T1000 (cell line): ENCODE measurements at regions not wholly inside any gene's neighbourhood (a gene's known extent, or its start where the extent isn't known, plus 50 kb on each side); places are given as distances from the start of the nearest gene placed in this dataset.
"Not testable (repeated sequence)": the region's sequence is repeated elsewhere in the genome, so short reads cannot be mapped to it uniquely, and the experiment has no call there.

Experiments used
- DNase-seq: peaks from one replicate; lab custom pipeline; 2025; ENCODE audit warnings: mixed read lengths; lab: John Stamatoyannopoulos, UW

DNA sequence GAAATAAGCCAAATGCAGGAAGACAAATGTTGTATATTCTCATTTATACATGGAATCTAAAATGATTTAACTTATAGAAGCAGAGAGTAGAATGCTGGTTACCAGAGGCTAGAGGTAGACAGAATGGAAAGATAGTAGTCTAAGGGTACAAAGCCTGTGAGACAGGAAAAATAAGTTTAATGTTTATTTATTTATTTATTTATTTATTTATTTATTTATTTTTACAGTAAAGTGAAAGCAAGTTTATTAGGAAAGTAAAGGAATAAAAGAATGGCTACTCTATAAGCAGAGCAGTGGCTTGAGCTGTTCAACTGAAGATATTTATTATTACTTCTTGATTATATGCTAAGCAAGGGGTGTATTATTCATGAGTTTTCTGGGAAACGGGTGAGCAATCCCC is 203.2 kb downstream of the LAS1L start:
- no peak for DNase-seq

DNA sequence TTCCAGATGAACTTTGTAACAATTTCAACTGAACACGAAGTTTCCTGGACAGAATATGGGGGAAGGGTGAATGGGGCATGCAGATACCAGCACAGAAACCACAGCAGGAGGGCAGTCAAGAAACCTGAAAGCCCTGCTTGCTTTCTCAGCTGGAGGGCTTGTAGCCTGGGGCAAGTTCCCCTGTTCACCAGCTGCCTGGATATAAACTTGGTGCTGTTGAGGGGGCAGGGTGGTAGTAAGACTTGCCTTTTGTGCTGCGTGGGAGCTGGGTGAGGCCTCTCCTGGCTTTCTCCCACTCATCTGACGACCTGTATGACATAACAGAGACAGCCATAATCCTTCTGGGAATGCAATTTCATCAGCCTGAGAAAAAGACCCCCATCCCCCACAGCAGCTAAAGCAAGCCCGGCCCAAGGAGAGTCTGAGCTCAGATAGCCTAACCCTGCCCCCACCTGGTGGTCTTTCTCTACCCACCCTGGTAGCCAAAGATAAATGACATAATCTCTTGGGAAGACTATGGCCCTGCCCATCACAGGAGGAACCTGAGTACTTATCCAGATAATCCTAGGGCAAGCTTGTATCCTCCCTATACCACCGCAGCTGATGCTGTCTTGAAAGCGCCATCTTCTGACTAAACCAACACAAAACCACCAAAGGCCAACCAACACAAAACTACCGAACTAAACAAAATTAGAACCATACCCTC is 234.3 kb downstream of the LAS1L start:
- peak; percentile 3 for DNase-seq

DNA sequence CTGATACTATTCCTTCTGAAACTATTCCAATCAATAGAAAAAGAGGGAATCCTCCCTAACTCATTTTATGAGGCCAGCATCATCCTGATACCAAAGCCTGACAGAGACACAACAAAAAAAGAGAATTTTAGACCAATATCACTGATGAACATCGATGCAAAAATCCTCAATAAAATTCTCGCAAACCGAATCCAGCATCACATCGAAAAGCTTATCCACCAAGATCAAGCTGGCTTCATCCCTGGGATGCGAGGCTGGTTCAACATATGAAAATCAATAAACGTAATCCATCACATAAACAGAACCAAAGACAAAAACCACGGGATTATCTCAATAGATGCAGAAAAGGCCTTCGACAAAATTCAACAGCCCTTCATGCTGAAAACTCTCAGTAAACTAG is 251.7 kb downstream of the LAS1L start:
- DNase-seq, result not testable (repeated sequence)

DNA sequence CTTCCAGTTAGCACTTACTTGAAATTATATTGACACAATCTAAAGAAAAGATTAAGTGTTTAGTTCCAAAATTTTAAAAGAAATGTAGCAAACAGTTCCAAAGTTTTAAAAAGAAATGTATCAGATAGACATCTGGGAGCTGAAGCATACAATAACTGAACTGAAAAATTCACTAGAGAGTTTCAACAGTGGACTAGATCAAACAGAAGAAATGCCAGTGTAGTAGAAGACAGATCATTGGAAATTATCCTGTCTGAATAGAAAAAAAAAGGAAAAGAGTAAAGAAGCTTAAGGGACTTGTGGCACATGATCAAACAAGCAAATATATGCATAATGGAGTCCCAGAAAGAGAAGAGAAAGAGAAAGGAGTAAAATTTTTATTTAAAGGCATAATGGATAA is 261.4 kb downstream of the LAS1L start:
- no peak for DNase-seq

DNA sequence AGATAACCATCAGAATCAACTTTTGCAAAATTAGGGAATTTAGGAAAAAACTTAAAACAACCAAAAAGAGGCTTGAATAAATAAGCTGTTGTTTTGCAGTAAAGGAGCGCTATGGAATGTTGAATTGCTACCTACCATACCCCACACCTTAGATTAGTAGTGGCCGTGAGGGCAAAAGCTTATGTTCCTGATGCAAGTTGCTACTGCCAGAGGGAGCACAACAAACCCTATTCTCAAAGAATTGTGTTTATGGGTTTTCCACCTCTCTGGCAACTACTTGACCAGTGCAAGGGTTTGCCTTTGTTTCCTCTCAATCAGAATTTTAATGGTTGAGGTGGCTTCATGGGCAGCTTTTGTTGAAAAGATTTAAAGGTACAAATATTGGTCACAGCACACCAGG is 268.1 kb downstream of the LAS1L start:
- no peak for DNase-seq

DNA sequence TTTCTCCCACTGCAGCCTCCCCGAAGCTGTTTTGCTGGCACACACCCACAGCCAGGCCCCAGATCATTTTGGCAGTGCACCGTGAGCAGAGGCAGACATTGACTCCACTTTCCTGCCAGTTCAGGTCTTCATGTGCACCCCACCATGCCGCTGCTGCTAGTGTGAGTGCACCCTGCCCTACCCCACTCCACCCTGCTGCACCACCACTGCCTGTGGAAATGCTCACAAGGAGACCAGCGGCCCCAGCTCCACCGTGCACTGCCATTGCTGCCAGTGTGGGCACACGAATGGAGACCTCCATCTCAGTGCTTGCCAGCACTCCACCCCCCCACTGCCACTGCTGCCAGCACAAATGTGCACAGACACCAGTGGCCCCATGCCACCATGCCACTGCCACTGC is 277.6 kb upstream of the ZC4H2 start:
- DNase-seq, result no peak

DNA sequence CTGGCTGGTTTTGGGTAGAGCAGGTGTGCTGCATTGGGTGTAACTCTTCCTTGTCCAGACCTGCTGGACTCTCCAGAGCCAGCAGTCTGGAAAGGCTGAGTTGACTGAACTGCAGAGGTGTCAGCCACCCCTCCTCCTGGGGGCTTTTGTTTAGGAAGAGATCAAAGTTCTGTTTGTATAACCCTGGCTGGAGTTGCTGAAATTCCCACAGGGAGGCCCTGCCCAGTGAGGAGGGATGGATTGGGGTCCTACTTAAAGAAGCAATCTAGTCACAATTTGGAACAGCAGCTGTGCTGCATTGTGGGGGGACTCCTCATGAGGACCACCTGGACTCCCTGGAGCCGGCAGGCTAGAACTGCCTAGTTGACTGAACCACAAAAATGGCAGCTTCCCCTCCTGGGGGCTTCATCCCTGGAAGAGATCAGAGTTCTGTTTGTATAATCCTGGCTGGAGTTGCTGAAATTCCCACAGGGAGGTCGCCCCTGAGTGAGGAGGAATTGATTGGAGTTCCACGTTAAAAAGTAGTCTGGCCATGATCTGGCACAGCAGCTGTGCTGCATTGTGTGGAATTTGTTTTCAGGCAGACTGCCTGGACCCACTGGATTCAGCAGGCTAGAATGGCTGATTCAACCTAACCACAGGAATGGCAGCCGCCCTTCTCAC is 264.9 kb upstream of the ZC4H2 start:
- DNase-seq, result no peak

DNA sequence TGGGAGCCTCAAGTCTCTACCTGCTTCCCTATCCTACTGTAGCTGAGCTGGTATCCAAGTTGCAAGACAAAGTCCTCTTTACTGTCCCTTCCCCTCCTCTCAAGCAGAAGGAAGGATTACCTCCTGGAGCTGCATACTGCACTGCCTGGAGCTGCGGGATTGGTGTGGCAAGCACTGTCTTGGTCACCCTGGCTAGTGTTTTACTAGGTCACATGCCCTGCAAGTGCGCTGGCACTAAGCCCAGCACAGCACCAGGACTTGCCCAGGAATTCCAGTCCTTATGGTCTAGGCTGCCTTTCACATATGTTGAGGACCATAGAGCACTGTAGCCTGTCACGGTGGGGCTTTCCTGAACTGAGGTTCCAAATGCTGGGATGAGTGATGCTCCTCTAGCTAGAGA is 227.3 kb upstream of the ZC4H2 start:
- DNase-seq, result no peak

DNA sequence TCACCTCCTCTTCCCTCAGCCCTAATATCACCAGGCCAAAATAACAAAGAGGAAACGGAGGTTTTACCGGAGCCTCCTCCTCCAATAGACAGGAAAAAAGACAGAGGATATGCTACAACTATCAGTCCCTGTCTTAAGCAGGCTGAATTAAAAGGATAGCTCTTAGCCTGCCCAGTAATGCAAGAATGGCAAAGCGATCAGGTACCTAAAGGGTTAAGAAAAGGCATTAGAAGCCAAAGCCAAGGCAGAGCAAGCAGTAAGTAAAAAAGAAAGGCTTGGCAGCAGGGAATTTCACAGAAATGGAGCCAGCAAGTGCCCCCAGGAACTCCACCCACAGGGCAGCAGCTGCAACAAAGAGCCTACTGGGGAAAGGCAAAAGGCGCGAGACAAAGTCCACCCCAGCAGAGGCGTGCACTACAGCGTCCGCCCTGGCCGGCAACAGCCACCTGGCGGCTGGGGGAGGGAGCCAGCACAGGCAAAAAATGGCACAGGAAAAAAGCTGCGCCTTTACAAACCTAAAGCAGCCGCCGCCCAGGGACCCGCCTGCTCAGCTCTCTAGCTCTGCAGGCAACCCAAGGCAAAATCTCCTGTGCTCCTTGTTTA is 220.6 kb upstream of the ZC4H2 start:
- DNase-seq, result no peak

DNA sequence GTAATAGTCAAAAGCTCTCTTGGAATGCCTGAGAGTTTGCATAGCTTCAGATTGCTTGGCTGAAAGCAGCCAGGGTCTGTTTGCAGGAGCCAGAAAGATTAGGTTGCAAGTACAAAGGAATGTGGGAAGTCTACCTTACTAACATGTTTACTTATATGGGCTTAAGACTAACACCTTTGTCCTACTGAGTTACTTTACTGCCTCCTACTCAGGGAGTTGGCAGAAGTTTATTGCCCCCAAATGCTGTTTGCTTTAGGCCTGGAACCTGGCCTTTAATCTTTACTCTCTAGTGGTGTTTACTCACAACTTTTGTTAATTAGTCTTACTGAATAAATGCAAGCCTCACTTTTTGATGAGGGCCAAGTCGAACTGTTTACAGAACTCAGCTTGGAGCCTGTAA is 219.4 kb upstream of the ZC4H2 start:
- no peak for DNase-seq

DNA sequence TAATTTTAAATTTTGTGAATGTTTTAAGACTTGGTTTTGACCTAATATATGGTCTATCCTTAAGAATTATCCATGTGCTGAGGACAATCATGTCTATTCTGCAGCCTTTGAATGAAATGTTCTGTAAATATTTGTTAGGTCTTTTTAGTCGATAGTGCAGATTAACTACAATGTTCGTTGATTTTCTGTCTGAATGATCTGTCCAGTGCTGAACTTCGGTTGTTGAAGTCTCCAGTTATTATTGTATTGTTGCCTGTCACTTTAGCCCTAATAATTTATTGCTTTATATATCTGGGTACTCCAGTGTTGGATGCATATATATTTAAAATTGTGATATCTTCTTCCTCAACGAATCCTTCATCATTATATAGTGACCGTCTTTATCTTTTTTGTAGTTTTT is 218.3 kb upstream of the ZC4H2 start:
- no peak for DNase-seq

DNA sequence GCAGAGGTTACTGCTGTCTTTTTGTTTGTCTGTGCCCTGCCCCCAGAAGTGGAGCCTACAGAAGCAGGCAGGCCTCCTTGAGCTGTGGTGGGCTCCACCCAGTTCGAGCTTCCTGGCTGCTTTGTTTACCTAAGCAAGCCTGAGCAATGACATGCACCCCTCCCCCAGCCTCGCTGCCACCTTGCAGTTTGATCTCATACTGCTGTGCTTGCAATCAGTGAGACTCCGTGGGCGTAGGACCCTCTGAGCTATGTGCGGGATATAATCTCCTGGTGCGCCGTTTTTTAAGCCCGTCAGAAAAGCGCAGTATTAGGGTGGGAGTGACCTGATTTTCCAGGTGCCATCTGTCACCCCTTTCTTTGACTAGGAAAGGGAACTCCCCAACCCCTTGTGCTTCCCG is 187.1 kb upstream of the ZC4H2 start:
- not testable (repeated sequence) for DNase-seq

DNA sequence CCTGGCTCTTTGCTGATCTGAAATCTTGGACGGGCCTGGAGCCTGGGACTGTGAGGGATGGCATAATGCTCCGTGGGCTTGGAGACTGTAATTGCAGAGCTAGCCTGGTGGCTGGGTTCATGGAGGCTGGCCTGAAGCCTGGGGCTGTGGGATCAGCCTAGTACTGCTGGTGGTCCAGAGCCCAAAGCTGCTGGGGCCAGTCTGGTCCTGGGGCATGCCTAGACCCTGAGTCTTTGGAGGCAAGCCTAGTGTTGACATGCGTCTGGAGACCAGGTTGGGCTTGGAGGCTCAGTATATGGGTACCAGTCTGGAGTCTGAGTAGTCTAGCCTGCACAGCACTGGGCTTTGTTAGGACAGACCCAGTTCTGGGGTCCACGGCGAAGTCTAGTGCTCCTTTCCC is 172.0 kb upstream of the ZC4H2 start:
- DNase-seq, result no peak

DNA sequence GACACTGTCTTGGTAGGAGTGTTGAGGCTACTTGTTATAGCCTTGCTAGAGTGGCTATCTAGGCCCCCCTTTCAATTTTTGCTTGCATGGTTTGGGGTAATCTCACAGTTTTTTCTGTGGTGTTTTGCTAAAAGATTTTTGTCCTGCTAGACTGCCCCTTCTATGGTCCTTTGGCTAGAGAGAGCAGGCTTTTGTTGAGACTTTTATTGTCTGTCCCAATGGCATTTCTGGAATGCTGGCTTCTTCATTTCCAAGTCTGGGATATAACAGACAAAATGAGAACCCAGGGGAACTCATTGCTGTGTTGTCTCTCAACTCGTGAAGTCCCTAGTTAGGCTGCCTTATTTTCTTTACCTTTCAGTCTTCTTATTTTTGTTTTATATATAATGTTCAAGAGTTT is 160.2 kb upstream of the ZC4H2 start:
- no peak for DNase-seq

DNA sequence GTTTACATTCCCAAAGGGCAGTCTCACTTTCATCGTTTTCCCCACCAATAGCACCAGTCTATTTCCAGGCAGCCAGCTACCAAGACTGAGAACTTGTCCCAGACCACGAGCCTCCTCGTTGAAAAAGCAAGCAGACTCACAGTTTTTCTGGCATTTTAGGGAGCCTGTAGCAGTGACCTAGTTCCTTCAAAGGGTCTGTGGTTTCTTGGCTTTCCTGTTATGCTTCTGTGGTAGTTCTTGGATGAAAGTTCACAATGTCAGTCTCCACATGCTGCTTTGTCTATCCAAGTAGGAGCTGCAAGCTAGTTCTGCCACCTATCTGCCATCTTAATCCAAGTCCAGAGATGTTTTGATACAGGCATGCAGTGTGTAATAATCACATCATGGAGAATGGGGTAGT is 151.6 kb upstream of the ZC4H2 start:
- DNase-seq, result no peak

DNA sequence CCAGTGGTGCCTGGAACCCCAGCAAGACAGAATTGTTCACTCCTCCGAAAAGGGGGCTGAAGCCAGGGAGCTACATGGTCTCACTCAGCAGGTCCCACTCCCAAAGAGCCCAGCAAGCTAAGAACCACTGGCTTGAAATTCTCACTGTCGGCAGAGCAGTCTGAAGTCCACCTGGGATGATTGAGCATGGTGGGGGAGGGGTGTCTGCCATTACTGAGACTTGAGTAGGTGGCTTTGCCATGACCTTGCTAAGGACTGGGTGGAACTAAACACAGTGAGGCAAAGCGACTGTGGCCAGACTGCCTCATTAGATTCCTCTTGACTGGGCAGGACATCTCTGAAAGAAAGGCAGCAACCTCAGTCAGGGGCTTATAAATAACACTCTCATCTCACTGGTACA is 122.6 kb upstream of the ZC4H2 start:
- DNase-seq, result no peak

DNA sequence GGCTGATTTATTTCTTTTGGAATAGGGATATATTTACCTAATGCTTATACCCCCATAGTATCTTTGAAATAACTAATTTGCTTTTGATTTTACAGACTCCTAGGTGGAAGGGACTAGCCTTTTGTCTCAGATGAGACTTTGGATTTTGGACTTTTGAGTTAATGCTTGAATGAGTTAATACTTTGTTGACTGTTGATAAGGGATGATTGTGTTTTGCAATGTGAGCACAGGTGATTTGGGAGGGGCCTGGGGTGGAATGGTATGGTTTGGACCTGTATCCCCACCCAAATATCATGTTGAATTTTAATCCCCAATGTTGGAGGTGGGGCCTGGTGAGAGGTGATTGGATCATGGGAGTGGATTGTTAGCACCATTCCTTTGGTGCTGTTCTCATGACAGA is 117.4 kb upstream of the ZC4H2 start:
- no peak for DNase-seq

DNA sequence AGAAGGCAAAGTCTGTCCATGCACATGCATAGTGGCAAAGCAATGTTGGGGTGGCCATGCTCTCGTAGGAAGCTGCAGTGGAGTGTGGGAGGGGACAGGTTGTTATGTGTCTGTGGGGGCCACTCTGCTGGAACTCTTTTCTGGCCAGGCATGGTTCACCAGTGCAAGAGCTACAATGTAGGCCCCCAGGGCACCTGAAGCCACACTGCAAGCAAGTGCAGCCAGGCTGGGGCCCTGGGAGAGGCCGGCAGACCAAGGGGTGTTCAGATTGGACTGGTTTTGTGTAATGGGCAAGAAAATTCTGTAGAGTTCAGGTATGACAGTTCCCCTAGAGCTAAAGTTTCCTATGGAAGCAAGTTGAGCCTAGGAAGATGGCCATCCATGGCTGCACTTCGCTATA is 97.0 kb upstream of the ZC4H2 start:
- DNase-seq, result no peak

DNA sequence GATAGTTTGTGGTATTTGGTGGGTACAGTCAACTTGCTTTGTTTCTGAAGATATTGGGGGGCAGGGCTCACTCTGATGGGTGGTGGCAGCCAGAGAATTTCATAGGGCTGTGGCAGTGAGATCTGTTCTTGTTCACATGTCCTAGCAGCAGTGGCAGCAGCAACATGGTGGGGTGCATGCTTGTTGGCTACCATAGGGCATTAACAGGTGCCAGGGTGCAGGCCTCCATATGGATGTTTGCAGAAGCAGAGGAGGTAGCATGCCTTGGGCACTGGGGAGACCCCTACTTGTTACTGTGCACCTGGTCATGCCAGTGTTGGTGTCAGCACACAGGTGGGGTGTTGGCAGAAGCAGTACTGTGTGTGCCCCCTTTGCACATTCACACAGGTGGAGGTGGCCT is 96.3 kb upstream of the ZC4H2 start:
- DNase-seq, result no peak

DNA sequence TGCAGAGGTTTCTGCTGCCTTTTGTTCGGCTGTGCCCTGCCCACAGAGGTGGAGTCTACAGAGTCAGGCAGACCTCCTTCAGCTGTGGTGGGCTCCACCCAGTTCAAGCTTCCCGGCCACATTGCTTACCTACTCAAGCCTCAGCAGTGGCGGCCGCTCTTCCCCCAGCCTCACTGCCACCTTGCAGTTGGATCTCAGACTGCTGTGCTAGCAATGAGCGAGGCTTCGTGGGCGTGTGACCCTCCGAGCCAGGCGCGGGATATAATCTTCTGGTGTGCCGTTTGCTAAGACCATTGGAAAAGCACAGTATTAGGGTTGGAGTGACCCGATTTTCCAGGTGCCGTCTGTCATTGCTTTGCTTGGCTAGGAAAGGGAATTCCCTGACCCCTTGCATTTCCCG is 82.4 kb upstream of the ZC4H2 start:
- not testable (repeated sequence) for DNase-seq

DNA sequence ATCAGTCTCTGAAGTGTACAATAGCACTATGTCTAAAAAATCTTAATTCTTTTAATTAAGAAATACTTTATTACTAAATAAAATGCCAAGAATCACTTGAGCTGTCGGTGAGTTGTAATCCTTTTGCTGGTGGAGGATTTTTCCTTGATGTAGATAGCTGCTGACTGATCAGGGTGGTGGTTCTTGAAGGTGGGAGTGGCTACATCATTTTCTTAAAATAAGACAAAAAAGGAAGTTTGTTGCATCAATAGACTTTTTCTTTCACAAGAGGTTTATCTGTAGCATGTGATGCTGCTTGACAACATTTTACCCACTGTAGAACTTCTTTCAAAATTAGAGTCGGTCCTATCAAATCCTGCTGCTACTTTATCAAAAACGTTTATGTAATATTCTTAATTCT is 68.8 kb upstream of the ZC4H2 start:
- no peak for DNase-seq

DNA sequence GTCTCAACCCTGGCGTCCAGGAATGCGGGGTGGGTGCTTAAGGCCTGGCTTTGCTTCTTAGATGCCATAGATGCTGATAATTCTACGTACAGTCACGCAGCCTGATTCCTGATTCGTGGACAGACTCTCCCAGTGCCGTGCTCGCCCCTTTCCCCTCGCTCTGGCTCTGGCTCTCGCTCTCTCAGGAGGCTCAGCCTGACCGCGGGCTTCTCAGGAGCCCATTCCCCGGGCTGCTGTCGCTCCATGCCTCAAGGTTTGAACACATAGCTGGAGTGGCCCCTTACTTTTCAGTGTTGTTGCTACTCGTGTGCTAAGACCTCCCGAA is 59.2 kb upstream of the ZC4H2 start:
- no peak for DNase-seq

DNA sequence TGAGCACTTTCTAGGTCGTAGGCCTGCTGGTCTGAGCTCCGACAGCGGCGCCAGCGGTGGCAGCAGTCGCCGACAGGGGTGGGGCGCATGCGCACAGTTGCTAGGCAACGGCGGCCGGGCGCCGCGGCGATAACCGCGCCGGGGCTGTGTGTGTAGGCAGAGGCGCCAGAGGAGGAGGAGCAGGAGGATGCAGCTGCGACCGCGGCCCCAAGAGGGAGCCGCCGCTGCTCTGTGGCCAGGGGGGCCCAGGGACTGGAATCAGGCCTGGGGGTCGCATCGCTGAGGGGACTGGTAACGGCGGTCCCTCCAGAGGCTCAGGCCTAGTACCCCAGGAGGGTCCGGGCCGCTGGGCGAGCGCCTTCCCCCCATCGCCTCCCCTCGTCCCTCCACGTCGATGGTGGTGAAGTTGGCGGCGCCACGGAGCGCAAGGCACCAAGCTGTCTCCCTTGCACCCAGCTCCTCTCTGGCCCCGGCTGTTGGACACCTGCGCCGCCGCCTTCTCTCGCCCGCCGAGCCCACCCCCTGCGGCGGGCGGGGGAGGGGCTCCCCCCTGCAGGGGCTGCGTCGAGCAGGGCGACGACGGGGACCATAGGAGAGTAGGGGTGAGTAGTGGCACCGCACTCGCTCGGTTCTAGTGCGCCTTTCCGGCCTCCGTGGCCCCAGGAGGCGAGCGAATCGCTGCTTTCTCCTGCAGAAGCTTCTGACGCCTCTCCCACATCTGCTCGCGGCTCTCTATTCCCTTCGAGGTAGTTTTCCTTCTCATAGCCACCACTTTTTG is 58.6 kb upstream of the ZC4H2 start, which contains the start of gene ZC3H12B:
ZC3H12B (plus strand) TSS at position 159 of the 778 bp plus-strand sequence.
- peak; percentile 76 for DNase-seq
